Uterus (tissue), 2 donors: ENCODE measurements at regions not wholly inside any gene's neighbourhood (a gene's known extent, or its start where the extent isn't known, plus 50 kb on each side); places are given as distances from the start of the nearest gene placed in this dataset.

Experiments used
- CTCF ChIP-seq, 4 experiments: fragments of 200-600 bp in 2 of 4; fragments of 450-650 bp in 2 of 4; sonication (generic) in 2 of 4; IDR thresholded peaks; one replicate each; pipeline ENCODE4 v1.5.1; 2016 to 2019; ENCODE audit warnings: antibody characterized with exemption in 4 of 4, mild to moderate bottlenecking in 2 of 4, moderate library complexity in 1 of 4
- POLR2A ChIP-seq, 2 donors: fragments of 450-650 bp; IDR thresholded peaks; one replicate each; pipeline ENCODE4 v1.6.1; 2016; ENCODE audit warnings: antibody characterized with exemption in 2 of 2, mild to moderate bottlenecking in 1 of 2, moderate library complexity in 1 of 2

- no peak for TF ChIP-seq CTCF (IDR thresholded peaks at IDR 0.05)
- no peak for TF ChIP-seq POLR2A (IDR thresholded peaks at IDR 0.05)
Measured at GRCh38 chr7:25852939-25853271, 299.1 kb upstream of the NFE2L3 start.
